CD4-positive, alpha-beta T cell treated with Interleukin-15 for 4 hours (primary cell): ENCODE measurements at regions not wholly inside any gene's neighbourhood (a gene's known extent, or its start where the extent isn't known, plus 50 kb on each side); places are given as distances from the start of the nearest gene placed in this dataset.
A peak's percentile ranks its signal among the peaks of the same experiment; 100 is the strongest.

Source experiments
- DNase-seq: peaks from one replicate; pipeline ENCODE4 v3.0.0-alpha.2; 2020; ENCODE audit warnings: low spot score

- no peak for DNase-seq
These were observed 492.6 kb downstream of the BCOR start for GRCh38 chrX:39605183-39605582.

- DNase-seq, result no peak
These were observed 491.9 kb downstream of the BCOR start for GRCh38 chrX:39605866-39606265.

DNA sequence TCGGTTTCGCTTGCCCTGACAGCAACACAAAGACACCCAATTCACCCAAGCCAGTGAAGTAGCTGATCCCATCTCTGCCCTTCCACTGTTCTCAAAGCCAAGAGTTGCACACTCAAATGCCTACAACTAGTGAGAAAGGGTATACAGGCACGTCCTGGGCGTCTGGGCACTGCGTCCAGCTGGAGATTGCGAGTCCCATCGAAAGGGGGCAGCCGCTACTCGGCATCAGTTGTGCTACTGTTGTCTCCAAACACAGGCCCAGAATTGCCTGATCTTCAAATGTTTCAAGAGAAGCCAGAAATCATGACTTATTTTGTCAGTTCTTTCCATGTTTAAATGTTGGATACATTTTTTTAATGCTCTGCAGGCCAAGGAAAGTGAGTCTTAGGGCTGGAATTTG is 487.8 kb downstream of the BCOR start:
- no peak for DNase-seq

- no peak for DNase-seq
These were observed 486.3 kb downstream of the BCOR start for GRCh38 chrX:39611468-39611867.

DNA sequence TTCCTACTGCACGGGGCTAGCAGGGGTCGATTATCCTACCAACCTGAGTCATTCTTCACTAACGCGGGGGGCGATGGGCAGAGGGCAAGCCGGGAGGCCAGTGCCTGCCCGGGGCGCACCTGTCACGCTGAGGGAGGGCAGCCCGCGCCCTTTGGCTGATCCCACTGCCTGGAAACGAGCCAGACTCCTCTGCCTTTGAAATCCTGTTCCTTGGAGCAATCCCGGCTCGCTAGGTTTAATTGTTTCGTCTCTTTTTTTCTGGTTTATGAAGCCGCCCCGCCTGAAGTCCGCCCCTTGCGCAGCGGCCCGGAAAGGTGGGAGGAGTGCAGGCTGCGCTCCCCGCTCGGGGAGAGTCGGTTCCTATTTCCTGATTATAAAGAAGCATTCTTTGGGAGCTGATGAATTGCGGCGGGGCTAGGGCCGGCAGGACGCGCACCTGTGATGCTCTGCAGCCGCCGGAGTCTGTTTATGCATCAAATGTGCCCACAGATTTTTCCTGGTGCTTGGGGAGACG is 484.2 kb downstream of the BCOR start:
- no peak for DNase-seq

- DNase-seq, result peak; percentile 8
These were observed 483.6 kb downstream of the BCOR start for GRCh38 chrX:39613997-39614679.

DNA sequence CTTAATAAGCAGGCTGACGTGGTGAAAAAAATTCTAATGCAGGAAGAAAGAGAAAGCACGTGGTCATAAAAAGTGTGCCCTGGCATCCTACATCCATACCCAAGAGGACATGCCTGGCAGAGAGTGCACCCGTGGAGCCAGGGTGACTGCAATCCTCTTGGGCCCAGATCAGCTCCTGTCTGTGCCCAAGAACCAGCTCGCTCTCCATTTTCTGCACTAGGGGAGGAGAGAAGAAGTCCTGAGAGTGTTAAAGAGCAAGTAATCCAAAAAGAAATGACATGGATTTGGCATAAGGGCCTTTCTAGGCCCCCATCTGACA is 483.1 kb downstream of the BCOR start:
- DNase-seq, result no peak

GRCh38 chrX:39616098-39616729 is 481.5 kb downstream of the BCOR start:
- no peak for DNase-seq

GRCh38 chrX:39616731-39617130 is 481.0 kb downstream of the BCOR start:
- DNase-seq, result no peak

DNA sequence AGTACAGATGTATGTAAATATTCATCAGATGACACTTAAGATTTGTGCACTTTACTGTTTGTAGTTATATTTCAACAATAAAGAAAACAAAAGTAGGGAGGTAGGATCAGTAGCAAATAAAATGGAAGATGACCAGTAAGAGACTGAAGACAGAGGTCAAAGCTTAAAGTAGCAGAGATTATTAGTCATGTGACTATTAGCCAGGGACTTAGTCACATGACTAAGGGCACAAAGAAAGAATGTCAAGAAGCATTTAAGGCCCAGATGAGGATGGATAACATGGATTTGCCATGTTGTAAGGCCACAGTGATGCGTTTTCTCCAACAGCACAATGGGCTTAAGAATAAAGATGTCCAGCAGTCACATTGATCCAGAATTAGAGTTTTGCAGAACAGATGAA is 479.6 kb downstream of the BCOR start:
- DNase-seq, result no peak

DNA sequence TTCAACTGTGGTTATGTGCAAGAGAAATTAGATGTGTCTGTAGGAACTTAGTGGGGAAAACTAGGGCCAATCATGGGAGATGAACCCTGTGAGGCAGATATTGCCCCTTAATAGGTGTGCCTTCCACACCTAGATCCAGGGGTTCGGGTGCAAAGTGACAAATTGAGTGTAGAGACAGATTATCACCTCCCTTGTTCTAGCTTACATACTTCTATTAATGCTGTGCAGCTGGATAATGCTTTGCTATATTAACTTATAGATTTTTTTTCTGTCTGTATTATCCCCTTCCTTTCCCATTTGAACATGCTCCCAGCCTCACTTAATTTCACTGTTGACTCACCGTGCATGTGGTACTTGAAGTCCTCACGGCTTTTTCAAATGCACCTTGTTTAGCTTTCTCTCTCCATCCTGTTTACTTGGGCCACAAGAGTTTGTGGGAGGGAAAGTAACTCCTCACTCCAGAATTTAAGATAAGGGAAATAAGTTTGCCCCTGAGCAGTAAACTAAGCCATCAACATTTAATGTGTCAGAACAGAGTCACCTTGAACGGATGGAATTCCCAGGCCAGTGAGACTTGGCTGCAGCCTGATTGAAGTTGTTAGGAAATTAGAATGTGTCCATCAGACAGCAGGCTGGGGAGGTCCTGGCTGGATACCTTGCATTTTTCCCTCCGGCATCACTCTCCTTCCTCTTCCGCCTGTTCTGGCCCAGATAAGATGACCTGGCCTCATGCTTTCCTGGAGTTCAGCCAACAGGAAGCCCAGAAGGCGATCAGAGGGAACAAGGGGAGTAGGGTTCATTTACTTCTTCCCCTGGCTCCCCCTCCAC is 478.4 kb downstream of the BCOR start:
- no peak for DNase-seq

GRCh38 chrX:39624166-39624565 is 473.6 kb downstream of the BCOR start:
- DNase-seq, result no peak

- DNase-seq, result no peak
These were observed 471.9 kb downstream of the BCOR start for GRCh38 chrX:39625810-39626209.

DNA sequence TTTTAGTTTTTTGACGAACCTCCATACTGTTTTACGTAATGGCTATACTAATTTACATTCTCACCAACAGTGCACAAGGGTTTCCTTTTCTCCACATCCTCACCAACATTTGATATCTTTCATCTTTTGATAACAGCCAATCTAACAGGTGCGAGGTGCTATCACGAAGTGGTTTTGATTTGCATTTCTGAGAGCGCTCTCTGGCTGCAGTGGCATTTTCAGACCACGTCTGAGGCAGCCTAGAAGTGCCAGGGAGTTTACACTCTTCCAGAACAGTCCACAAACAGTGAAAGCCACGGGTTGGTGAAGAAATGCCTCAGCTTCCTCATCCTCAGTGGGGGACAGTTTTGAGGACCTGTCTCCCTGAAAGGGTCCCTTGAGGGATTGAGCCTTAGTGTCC is 471.0 kb downstream of the BCOR start:
- no peak for DNase-seq

DNA sequence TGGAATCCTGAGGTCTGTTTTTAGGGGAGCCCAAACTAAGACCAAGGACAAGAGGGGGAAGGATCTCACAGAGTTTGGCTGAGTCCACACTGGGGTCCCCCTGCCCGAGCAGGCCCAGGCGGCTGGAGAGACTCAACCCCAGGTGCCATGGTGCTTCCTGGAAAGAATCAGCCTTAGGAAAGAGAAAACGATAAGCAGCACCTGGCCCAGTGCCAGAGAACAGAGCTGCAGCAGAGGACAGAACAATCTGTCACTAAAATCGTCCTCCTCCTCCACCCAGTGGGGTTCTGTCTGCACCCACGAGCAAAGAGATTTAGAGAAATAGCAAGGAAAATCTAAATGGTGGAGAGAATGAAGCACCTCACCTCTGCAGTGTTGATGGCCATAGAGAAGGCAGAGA is 470.5 kb downstream of the BCOR start:
- DNase-seq, result no peak

DNA sequence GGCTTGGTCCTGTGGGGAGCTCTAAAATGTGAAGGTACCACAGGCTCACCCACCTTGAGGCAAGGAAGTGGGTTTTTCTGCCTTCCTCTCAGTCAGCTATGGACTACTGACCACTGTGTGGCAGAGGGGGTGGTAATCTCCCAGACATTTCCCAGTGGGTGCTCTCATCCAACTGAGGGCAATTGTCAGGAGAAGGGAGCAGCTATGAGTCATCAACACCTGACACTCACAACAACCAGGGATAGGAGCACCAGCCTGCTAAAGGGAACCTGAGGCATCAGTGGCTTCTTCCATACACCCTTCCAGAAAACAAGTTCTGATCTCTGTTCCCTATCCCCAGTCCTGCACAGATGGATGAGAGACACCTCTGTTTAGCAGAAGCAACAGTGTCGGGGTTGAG is 468.8 kb downstream of the BCOR start:
- no peak for DNase-seq

- no peak for DNase-seq
These were observed 467.4 kb downstream of the BCOR start for GRCh38 chrX:39630344-39630743.

DNA sequence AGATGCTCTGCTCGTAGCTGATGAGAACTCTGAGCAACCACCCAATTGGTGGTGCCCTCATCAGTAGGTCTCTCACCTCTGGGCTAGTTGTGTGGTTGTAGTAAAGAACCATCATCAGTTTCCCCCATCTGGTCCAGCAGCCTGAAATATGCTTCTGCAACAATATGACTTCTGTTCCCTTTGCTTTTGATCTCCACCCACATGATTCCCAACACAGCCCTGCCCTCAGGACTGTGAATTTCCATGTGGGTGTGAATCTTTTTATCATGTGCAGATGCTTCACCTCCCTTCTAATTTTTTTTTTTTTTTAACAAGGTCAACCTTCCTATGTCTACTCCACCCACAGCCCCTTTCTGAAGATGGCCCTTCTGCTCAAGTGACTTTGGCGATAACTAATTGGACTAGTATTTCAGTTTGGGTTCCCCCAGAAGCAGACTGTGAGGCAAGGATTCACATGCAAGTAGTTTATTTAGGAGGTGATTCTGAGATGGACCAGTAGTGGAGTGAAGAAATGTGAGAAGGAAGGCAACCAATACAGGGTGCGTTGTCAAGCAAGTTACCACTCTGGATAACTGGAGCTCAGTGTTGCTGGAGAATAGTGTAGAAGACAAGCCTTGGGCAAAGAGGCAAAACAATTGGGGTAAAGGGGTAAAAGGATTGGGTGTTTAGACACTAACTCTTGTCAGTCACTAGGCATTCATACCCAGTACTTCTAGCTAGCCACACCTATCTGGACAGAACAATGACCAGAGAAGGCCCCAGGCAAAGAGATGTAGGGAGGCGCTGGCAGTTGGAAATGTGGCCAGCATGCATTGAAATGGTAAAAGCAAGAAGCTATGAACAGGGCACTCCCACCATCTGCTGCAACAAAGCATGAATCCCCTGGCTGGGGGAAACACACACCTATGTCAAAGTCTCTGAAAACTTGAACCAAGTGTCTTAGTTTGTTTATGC is 466.2 kb downstream of the BCOR start:
- no peak for DNase-seq

DNA sequence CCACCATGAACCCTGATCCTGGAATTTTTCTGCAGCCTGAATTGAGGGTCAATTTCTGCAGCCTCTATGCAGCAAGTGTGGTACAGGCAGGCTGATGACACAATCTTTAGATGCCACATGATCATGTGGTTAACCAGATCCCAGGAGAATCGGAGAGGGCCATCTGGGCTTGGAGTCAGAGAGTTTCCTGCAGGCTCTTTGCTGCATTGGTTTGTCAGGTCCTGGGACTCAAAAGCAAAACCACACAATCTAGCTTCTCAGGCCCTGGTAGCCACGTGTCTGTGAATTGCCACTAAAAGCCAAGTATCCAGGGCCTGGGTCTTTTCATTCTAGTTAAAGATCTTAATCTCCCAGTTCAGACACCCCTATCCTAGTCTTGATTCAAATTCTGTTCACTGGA is 464.5 kb downstream of the BCOR start:
- DNase-seq, result no peak

DNA sequence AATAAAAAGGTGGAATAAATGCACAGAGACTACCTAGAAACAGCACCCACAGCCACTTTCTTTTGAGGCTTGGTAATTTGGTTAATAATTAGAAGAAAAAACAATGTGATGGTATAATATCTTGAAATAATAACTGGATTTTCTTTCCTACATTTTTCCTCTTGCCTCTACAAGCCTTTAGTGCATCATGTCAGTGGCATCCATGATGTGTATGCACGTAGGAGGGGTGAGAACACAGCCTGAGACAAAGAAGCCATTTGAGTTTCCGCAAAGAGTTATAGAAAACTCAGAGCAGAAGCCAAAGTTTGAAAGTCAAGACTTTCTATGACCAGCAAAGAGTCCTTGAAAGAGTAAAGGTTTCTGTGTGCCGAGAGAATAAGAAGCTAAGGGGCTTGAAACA is 461.3 kb downstream of the BCOR start:
- no peak for DNase-seq

DNA sequence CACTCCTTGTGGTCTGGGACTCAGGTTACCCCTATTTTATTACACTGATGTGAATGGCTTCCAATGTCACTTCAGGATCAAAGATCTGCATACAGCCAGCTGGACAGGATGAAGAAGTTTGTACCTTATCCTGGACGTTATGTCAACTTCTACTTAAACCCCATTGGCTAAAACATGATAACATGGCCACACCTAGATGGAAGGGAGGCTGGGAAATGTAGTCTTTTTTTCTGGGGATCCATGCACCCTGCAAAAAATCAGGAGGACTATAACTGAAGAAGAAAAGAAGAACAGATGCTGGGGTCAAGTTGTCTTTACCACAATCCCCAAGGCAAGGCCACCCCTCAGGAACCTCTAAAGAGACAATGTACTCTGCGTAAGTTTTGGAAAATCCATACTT is 459.2 kb downstream of the BCOR start:
- no peak for DNase-seq

GRCh38 chrX:39639871-39640270 is 457.9 kb downstream of the BCOR start:
- DNase-seq, result no peak
